K562 (cell line): ENCODE measurements at regions not wholly inside any gene's neighbourhood (a gene's known extent, or its start where the extent isn't known, plus 50 kb on each side); places are given as distances from the start of the nearest gene placed in this dataset.

Source experiments
- ATAC-seq: fragments of 200-7000 bp; cut with Tn5 transposase; 3 replicates; pipeline ENCODE4 v1.9.1; 2020; ENCODE audit warnings: moderate library complexity
- BruUV-seq: library from RNA; stranded (reverse); fragments of 400-500 nt; replicated peaks from 2 replicates; lab custom pipeline; 2021; lab: Mats Ljungman, UMichigan
- CTCF ChIA-PET: fragments of 300-600 bp; formaldehyde crosslinking; extraction: SDS; loops from one replicate; lab custom pipeline; 2021; ENCODE audit warnings: low intra/inter-chr PET ratio; lab: Yijun Ruan, JAX
- POLR2A ChIA-PET: fragments of 300-600, 350-650 bp; sonication (Branson Sonifier 250); formaldehyde crosslinking; extraction: SDS; loops from one replicate; lab custom pipeline; 2021; ENCODE audit warnings: antibody characterized with exemption, inconsistent platforms; lab: Yijun Ruan, JAX
- DNase-seq, 4 experiments: peaks; one replicate each; pipeline versions ENCODE4 v3.0.0 to v3.0.0-alpha.2; 2011 to 2018; ENCODE audit warnings: low spot score in 3 of 4, mixed read lengths in 3 of 4; ENCODE audit errors: extremely low read depth in 1 of 4
- FAIRE-seq: peaks from 2 replicates; lab custom pipeline; 2011; peaks lifted over from hg19 to GRCh38; lab: Jason Lieb, UNC
- H2AFZ ChIP-seq: 2 replicates; pipeline ENCODE4 v1.6.0; 2011; ENCODE audit warnings: low read depth, low read length, control low read depth, inconsistent platforms
- H3K27ac ChIP-seq: fragments of 200-600 bp; 3 replicates; pipeline ENCODE4 v1.8.0; 2011; ENCODE audit warnings: low read depth, mild to moderate bottlenecking, control low read depth, inconsistent platforms, low read length, moderate library complexity, mixed read lengths; ENCODE audit errors: extremely low read depth
- H3K27me3 ChIP-seq, 2 experiments: fragments of 300-600 bp in 1 of 2; 2 replicates in 1 of 2; 3 replicates in 1 of 2; pipeline versions ENCODE4 v1.6.0 to v1.8.0; 2011; ENCODE audit warnings: inconsistent platforms in 2 of 2, low read length in 2 of 2, mild to moderate bottlenecking in 1 of 2, mixed read lengths in 1 of 2, moderate library complexity in 1 of 2; ENCODE audit not compliant: control insufficient read depth in 2 of 2, insufficient read depth in 2 of 2
- H3K36me3 ChIP-seq: fragments of 300-600 bp; 3 replicates; pipeline ENCODE4 v1.8.0; 2011; ENCODE audit warnings: mild to moderate bottlenecking, low read length, inconsistent platforms; ENCODE audit not compliant: control insufficient read depth, insufficient read depth
- H3K4me1 ChIP-seq, 2 experiments: fragments of 200-600 bp in 1 of 2; replicated peaks in 1 of 2; 2 replicates in 1 of 2; 3 replicates in 1 of 2; pipeline versions ENCODE4 v1.5.1 to v1.8.0; 2011; ENCODE audit warnings: inconsistent platforms in 2 of 2, low read length in 2 of 2, mild to moderate bottlenecking in 1 of 2, mixed read lengths in 1 of 2, moderate library complexity in 1 of 2; ENCODE audit not compliant: control insufficient read depth in 2 of 2, insufficient read depth in 2 of 2
- H3K4me2 ChIP-seq: 2 replicates; pipeline ENCODE4 v1.6.1; 2011; ENCODE audit warnings: low read length, control low read depth, inconsistent platforms, mixed read lengths; ENCODE audit not compliant: insufficient read depth
- H3K4me3 ChIP-seq: fragments of 200-600 bp; sonication (generic), shearing (Covaris generic); 2 replicates; pipeline ENCODE4 v1.5.1; 2016; ENCODE audit warnings: control low read depth, inconsistent platforms
- H3K79me2 ChIP-seq: fragments of 200-600 bp; 3 replicates; pipeline ENCODE4 v1.8.0; 2011; ENCODE audit warnings: low read length, inconsistent platforms; ENCODE audit not compliant: control insufficient read depth, insufficient read depth
- H3K9ac ChIP-seq, 2 experiments: 2 replicates each; pipeline versions ENCODE4 v1.6.0 to v1.6.1; 2011; ENCODE audit warnings: low read depth in 2 of 2, low read length in 2 of 2, control low read depth in 1 of 2, inconsistent platforms in 1 of 2, mild to moderate bottlenecking in 1 of 2, mixed read lengths in 1 of 2; ENCODE audit not compliant: insufficient read depth in 1 of 2
- H3K9me1 ChIP-seq: one replicate; pipeline ENCODE4 v1.6.0; 2011; ENCODE audit warnings: inconsistent platforms, mild to moderate bottlenecking, low read length, moderate library complexity; ENCODE audit not compliant: control insufficient read depth, insufficient read depth
- H3K9me3 ChIP-seq: replicated peaks from 2 replicates; pipeline ENCODE4 v1.5.1; 2011; ENCODE audit warnings: low read depth, low read length, inconsistent platforms; ENCODE audit not compliant: control insufficient read depth, insufficient read depth
- H4K20me1 ChIP-seq: replicated peaks from 2 replicates; pipeline ENCODE4 v1.6.1; 2011; ENCODE audit warnings: low read length, inconsistent platforms, mixed read lengths; ENCODE audit not compliant: control insufficient read depth, insufficient read depth
- C11orf30 ChIP-seq: fragments of 450-650 bp; IDR thresholded peaks from 2 replicates; pipeline ENCODE4 v1.6.1; 2016; ENCODE audit warnings: low read depth, mild to moderate bottlenecking
- CC2D1A ChIP-seq: fragments of 450-650 bp; IDR thresholded peaks from 2 replicates; pipeline ENCODE4 v1.6.1; 2017; ENCODE audit warnings: mild to moderate bottlenecking
- ELF4 ChIP-seq: fragments of 450-650 bp; formaldehyde crosslinking; IDR thresholded peaks from 2 replicates; pipeline ENCODE4 v1.4.0; 2022; ENCODE audit warnings: missing genetic modification characterization
- MBD2 ChIP-seq: sonication (generic); IDR thresholded peaks from 2 replicates; pipeline ENCODE4 v1.6.1; 2016; ENCODE audit warnings: low read depth, borderline replicate concordance
- NFIX ChIP-seq: fragments of 250-450 bp; sonication (Bioruptor Pico); IDR thresholded peaks from 2 replicates; pipeline ENCODE4 v1.4.0; 2020; ENCODE audit warnings: low read depth, mild to moderate bottlenecking, moderate library complexity
- PHF21A ChIP-seq: fragments of 450-650 bp; IDR thresholded peaks from 2 replicates; pipeline ENCODE4 v1.6.1; 2017; ENCODE audit warnings: low read depth, borderline replicate concordance
- POLR2G ChIP-seq: fragments of 200-400 bp; formaldehyde crosslinking; IDR thresholded peaks from 2 replicates; pipeline ENCODE4 v1.6.1; 2017; ENCODE audit warnings: low read depth, mild to moderate bottlenecking, antibody characterized with exemption, low read length, moderate library complexity
- RBM22 ChIP-seq: fragments of 200-400 bp; formaldehyde crosslinking; IDR thresholded peaks from 2 replicates; pipeline ENCODE4 v1.6.1; 2018; ENCODE audit warnings: low read length, low read depth; ENCODE audit not compliant: poor library complexity, severe bottlenecking
- SREBF1 ChIP-seq: fragments of 150-350 bp; IDR thresholded peaks from 2 replicates; pipeline ENCODE4 v1.6.1; 2014; ENCODE audit warnings: antibody characterized with exemption, low read depth, low read length, borderline replicate concordance
- WGBS: fragments of 100-300 bp; shearing (Covaris generic); methylation state at CpG from one replicate; pipeline ENCODE4 v1.1.6; 2016; ENCODE audit warnings: low coverage, mixed read lengths; ENCODE audit not compliant: insufficient coverage; ENCODE audit errors: missing lambda C conversion rate; 5-methylcytosine and 5-hydroxymethylcytosine counted together
- in situ Hi-C: fragments of 300-500 bp; cut with MboI; formaldehyde crosslinking; loops from 4 replicates; pipeline ENCODE4 v1.15.0; 2018; ENCODE audit warnings: inconsistent platforms, mixed read lengths
- intact Hi-C: fragments of 100-400 bp; cut with micrococcal nuclease; formaldehyde crosslinking; loops from 2 replicates; pipeline ENCODE4 v1.14.2; 2022
- TF ChIP-seq, protein P1 (sequence below): fragments of 450-650 bp; IDR thresholded peaks from 2 replicates; pipeline ENCODE4 v1.6.1; 2017; ENCODE audit warnings: antibody characterized with exemption, mild to moderate bottlenecking

DNA sequence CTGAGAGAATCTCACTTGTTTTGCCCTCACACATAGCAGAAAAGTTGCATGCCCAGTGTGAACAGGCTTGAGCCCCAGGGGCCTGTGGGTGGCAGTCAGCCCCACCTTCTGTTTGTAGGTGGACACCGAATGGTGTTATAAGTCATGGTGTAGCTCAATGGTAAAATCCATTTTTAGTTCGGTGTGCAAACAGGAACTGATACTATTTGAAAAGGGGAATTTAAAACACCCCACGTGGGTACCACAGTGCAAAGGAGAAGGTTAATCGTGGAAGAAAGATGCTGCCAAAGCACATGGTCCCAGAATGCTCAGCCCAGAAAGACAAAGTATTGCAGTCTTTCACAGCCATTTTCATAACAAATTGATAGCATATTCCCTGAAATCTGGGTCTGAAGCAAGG is 71.8 kb upstream of the GZMB start:
- no peak overlapping the region for H2AFZ ChIP-seq
- ChIA-PET POLR2A (no interaction called here), CTCF (no interaction called here)
- H4K20me1 ChIP-seq: no peaks in the 10 kb centered on the region
- peaks cover 2 to 11% of the 10 kb centered on the region in 2 experiments; a peak in 3 of 5 replicates for H3K27me3 ChIP-seq
- H3K4me2 ChIP-seq: no peak overlapping the region
- no TSS peak for BruUV-seq
- WGBS: 3% methylated on average over 4 of the region's 4 CpGs
- H3K9ac ChIP-seq: no peak overlapping the region
- TF ChIP-seq, protein P1, sequence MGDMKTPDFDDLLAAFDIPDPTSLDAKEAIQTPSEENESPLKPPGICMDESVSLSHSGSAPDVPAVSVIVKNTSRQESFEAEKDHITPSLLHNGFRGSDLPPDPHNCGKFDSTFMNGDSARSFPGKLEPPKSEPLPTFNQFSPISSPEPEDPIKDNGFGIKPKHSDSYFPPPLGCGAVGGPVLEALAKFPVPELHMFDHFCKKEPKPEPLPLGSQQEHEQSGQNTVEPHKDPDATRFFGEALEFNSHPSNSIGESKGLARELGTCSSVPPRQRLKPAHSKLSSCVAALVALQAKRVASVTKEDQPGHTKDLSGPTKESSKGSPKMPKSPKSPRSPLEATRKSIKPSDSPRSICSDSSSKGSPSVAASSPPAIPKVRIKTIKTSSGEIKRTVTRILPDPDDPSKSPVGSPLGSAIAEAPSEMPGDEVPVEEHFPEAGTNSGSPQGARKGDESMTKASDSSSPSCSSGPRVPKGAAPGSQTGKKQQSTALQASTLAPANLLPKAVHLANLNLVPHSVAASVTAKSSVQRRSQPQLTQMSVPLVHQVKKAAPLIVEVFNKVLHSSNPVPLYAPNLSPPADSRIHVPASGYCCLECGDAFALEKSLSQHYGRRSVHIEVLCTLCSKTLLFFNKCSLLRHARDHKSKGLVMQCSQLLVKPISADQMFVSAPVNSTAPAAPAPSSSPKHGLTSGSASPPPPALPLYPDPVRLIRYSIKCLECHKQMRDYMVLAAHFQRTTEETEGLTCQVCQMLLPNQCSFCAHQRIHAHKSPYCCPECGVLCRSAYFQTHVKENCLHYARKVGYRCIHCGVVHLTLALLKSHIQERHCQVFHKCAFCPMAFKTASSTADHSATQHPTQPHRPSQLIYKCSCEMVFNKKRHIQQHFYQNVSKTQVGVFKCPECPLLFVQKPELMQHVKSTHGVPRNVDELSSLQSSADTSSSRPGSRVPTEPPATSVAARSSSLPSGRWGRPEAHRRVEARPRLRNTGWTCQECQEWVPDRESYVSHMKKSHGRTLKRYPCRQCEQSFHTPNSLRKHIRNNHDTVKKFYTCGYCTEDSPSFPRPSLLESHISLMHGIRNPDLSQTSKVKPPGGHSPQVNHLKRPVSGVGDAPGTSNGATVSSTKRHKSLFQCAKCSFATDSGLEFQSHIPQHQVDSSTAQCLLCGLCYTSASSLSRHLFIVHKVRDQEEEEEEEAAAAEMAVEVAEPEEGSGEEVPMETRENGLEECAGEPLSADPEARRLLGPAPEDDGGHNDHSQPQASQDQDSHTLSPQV: no peak
- TF ChIP-seq MBD2 (no peak), PHF21A (no peak), RBM22 (no peak), NFIX (no peak), CC2D1A (no peak), ELF4 (no peak), POLR2G (no peak), SREBF1 (no peak), C11orf30 (no peak)
- no peaks in the 10 kb centered on the region for H3K36me3 ChIP-seq
- no peak overlapping the region for H3K4me3 ChIP-seq
- no peaks in the 10 kb centered on the region for H3K9me3 ChIP-seq
- H3K79me2 ChIP-seq: no peaks in the 10 kb centered on the region
- no peaks in the 10 kb centered on the region for H3K4me1 ChIP-seq
- intact Hi-C loops (no loop called here), in situ Hi-C loops (no loop called here)
- H3K27ac ChIP-seq: no peak overlapping the region
- H3K9me1 ChIP-seq: no peaks in the 10 kb centered on the region
- no peak for ATAC-seq
- FAIRE-seq: no peak
- no peak for DNase-seq
